ENCODE measurements at regions not wholly inside any gene's neighbourhood (a gene's known extent, or its start where the extent isn't known, plus 50 kb on each side); places are given as distances from the start of the nearest gene placed in this dataset.

GRCh38 chr19:31499281-31500196, 150.3 kb upstream of the TSHZ3 start:
- DNase-seq (ENCODE audit: low read depth), result no peak
- TF ChIP-seq, protein P1, sequence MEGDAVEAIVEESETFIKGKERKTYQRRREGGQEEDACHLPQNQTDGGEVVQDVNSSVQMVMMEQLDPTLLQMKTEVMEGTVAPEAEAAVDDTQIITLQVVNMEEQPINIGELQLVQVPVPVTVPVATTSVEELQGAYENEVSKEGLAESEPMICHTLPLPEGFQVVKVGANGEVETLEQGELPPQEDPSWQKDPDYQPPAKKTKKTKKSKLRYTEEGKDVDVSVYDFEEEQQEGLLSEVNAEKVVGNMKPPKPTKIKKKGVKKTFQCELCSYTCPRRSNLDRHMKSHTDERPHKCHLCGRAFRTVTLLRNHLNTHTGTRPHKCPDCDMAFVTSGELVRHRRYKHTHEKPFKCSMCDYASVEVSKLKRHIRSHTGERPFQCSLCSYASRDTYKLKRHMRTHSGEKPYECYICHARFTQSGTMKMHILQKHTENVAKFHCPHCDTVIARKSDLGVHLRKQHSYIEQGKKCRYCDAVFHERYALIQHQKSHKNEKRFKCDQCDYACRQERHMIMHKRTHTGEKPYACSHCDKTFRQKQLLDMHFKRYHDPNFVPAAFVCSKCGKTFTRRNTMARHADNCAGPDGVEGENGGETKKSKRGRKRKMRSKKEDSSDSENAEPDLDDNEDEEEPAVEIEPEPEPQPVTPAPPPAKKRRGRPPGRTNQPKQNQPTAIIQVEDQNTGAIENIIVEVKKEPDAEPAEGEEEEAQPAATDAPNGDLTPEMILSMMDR (conservative IDR thresholded peaks at IDR 0.05; ENCODE audit: control insufficient read depth, insufficient read depth, low read depth, low read length), result no peak
- H3K4me3 ChIP-seq (ENCODE audit: control insufficient read depth, low read depth, low read length), result no peak overlapping the region

DNA sequence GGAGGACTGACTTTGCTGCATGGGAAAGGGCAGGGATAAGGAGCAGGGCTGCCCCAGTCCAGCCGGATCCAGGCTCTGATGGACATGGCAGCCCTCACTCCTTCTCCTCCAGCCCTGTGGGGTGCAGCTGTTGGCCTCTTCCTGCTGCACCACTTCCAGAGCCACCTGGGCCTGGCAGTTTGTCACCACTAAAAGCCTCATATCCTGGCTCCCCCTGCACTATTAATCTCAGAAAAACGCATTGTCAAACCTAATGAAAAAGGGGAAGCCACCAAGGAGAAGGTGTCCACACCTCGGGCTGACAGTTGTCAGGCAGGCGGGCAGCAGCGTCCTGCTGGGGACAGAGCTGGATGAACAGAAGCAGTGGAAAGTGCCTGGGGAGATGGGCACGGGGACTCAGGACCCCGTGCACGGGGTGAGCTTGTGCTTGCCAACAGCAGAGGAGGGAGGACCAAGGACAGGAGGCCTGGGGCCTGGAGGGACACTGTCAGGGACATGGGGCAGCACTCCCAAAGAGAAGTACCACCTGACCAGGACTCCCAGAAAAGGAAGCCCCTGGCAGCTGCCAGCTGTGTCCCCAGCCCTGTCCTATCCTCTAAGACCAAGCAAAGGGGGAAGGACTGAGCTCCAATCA, 151.1 kb upstream of the TSHZ3 start:
- H3K4me3 ChIP-seq (ENCODE audit: control insufficient read depth, low read depth, low read length), result no peak overlapping the region
- TF ChIP-seq, protein P1 (conservative IDR thresholded peaks at IDR 0.05; ENCODE audit: control insufficient read depth, insufficient read depth, low read depth, low read length), result no peak
- DNase-seq (ENCODE audit: low read depth), result no peak

- DNase-seq (ENCODE audit: low read depth), result no peak
- TF ChIP-seq, protein P1 (conservative IDR thresholded peaks at IDR 0.05; ENCODE audit: control insufficient read depth, insufficient read depth, low read depth, low read length), result no peak
- H3K4me3 ChIP-seq (ENCODE audit: control insufficient read depth, low read depth, low read length), result no peak overlapping the region
Observed at GRCh38 chr19:31500946-31501345, 151.7 kb upstream of the TSHZ3 start.

GRCh38 chr19:31501427-31502195, 152.4 kb upstream of the TSHZ3 start:
- TF ChIP-seq, protein P1 (conservative IDR thresholded peaks at IDR 0.05; ENCODE audit: control insufficient read depth, insufficient read depth, low read depth, low read length), result no peak
- no peak for DNase-seq (ENCODE audit: low read depth)

GRCh38 chr19:31502536-31503170, 153.4 kb upstream of the TSHZ3 start:
- no peak overlapping the region for H3K4me3 ChIP-seq (ENCODE audit: control insufficient read depth, low read depth, low read length)
- no peak for DNase-seq (ENCODE audit: low read depth)
- TF ChIP-seq, protein P1 (conservative IDR thresholded peaks at IDR 0.05; ENCODE audit: control insufficient read depth, insufficient read depth, low read depth, low read length), result no peak

More at GRCh38 chr19:31501427-31502195, 152.4 kb upstream of the TSHZ3 start:
- no peak overlapping the region for H3K4me3 ChIP-seq (ENCODE audit: control insufficient read depth, low read depth, low read length)

- TF ChIP-seq, protein P1 (conservative IDR thresholded peaks at IDR 0.05; ENCODE audit: control insufficient read depth, insufficient read depth, low read depth, low read length), result no peak
- no peak for DNase-seq (ENCODE audit: low read depth)
- H3K4me3 ChIP-seq (ENCODE audit: control insufficient read depth, low read depth, low read length), result no peak overlapping the region
Observed at GRCh38 chr19:31503211-31503610, 154.0 kb upstream of the TSHZ3 start.

Measured in fibroblast of mammary gland (primary cell).